ENCODE measurements at regions not wholly inside any gene's neighbourhood (a gene's known extent, or its start where the extent isn't known, plus 50 kb on each side); places are given as distances from the start of the nearest gene placed in this dataset.

- FAIRE-seq, result no peak
- no peak for DNase-seq (ENCODE audit: low spot score)
Observed at GRCh38 chr20:60269573-60270162, 311.4 kb downstream of the CDH26 start.

GRCh38 chr20:60270341-60270740 is 312.1 kb downstream of the CDH26 start:
- DNase-seq (ENCODE audit: low spot score) (no peak), FAIRE-seq (no peak)

GRCh38 chr20:60271597-60271996 is 313.4 kb downstream of the CDH26 start:
- no peak for DNase-seq (ENCODE audit: low spot score)

GRCh38 chr20:60272790-60273189 is 314.6 kb downstream of the CDH26 start:
- no peak for FAIRE-seq
- DNase-seq (ENCODE audit: low spot score), result no peak

More at GRCh38 chr20:60271597-60271996, 313.4 kb downstream of the CDH26 start:
- no peak for FAIRE-seq

- DNase-seq (ENCODE audit: low spot score) (no peak), FAIRE-seq (no peak)
Observed at GRCh38 chr20:60274717-60275116, 316.5 kb downstream of the CDH26 start.

- no peak for DNase-seq (ENCODE audit: low spot score)
- no peak for FAIRE-seq
Observed at GRCh38 chr20:60281295-60281694, 323.1 kb downstream of the CDH26 start.

GRCh38 chr20:60283281-60283680 is 325.1 kb downstream of the CDH26 start:
- DNase-seq (ENCODE audit: low spot score) (no peak), FAIRE-seq (no peak)

- FAIRE-seq (no peak), DNase-seq (ENCODE audit: low spot score) (no peak)
Observed at GRCh38 chr20:60286764-60287163, 328.5 kb downstream of the CDH26 start.

- DNase-seq (ENCODE audit: low spot score) (no peak), FAIRE-seq (no peak)
Observed at GRCh38 chr20:60288945-60289344, 330.7 kb downstream of the CDH26 start.

GRCh38 chr20:60292001-60292520 is 333.8 kb downstream of the CDH26 start:
- no peak for DNase-seq (ENCODE audit: low spot score)
- FAIRE-seq, result no peak

- no peak for DNase-seq (ENCODE audit: low spot score)
Observed at GRCh38 chr20:60294632-60295031, 336.4 kb downstream of the CDH26 start.

GRCh38 chr20:60295214-60295613 is 337.0 kb downstream of the CDH26 start:
- no peak for FAIRE-seq
- no peak for DNase-seq (ENCODE audit: low spot score)

More at GRCh38 chr20:60294632-60295031, 336.4 kb downstream of the CDH26 start:
- FAIRE-seq, result no peak

GRCh38 chr20:60297649-60298048 is 339.4 kb downstream of the CDH26 start:
- FAIRE-seq (no peak), DNase-seq (ENCODE audit: low spot score) (no peak)

- FAIRE-seq (no peak), DNase-seq (ENCODE audit: low spot score) (no peak)
Observed at GRCh38 chr20:60298647-60299046, 340.4 kb downstream of the CDH26 start.

- no peak for FAIRE-seq
Observed at GRCh38 chr20:60299951-60300350, 341.7 kb downstream of the CDH26 start.

GRCh38 chr20:60300374-60300773 is 342.2 kb downstream of the CDH26 start:
- FAIRE-seq, result no peak
- no peak for DNase-seq (ENCODE audit: low spot score)

More at GRCh38 chr20:60299951-60300350, 341.7 kb downstream of the CDH26 start:
- no peak for DNase-seq (ENCODE audit: low spot score)

GRCh38 chr20:60302875-60303274 is 344.7 kb downstream of the CDH26 start:
- no peak for DNase-seq (ENCODE audit: low spot score)
- no peak for FAIRE-seq

GRCh38 chr20:60304026-60304590 is 345.9 kb downstream of the CDH26 start:
- DNase-seq (ENCODE audit: low spot score) (no peak), FAIRE-seq (no peak)

- no peak for FAIRE-seq
- DNase-seq (ENCODE audit: low spot score), result no peak
Observed at GRCh38 chr20:60304931-60305330, 346.7 kb downstream of the CDH26 start.

- FAIRE-seq (no peak), DNase-seq (ENCODE audit: low spot score) (no peak)
Observed at GRCh38 chr20:60306105-60306504, 347.9 kb downstream of the CDH26 start.

- no peak for DNase-seq (ENCODE audit: low spot score)
- no peak for FAIRE-seq
Observed at GRCh38 chr20:60306551-60306950, 348.3 kb downstream of the CDH26 start.

- FAIRE-seq, result no peak
- DNase-seq (ENCODE audit: low spot score), result no peak
Observed at GRCh38 chr20:60310560-60311349, 352.5 kb downstream of the CDH26 start.

Data from RCC 7860 (cell line).